GM11168 (cell line): ENCODE measurements at regions not wholly inside any gene's neighbourhood (a gene's known extent, or its start where the extent isn't known, plus 50 kb on each side); places are given as distances from the start of the nearest gene placed in this dataset.

Source experiments
- in situ Hi-C: fragments of 300-500 bp; cut with MboI; formaldehyde crosslinking; loops from one replicate; pipeline ENCODE4 v1.12.0; 2022; ENCODE audit warnings: low sequenced_read_pairs; ENCODE audit not compliant: unreplicated experiment

- in situ Hi-C loops: no loop called here
These were observed 344.7 kb downstream of the MN1 start for GRCh38 chr22:27456696-27457503.

DNA sequence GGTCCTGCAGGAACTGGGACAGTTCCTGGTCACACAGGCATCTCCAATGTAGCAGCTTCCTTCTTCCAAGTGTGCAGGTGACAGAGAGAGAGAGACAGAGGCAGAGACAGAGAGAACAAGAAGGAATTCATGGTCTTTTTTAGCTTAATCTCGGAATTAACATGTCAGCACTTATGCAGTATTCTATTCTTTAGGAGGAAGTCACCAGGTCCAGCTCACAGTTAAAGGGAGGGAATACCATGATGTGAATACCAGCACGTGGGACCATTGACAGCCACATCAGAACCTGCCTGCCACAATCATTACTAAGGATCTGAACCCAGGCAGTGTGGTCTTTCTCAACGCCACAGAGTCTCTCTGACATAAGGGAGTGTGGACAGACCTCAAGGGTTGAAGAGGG, 341.6 kb downstream of the MN1 start:
- in situ Hi-C loops: no loop called here

DNA sequence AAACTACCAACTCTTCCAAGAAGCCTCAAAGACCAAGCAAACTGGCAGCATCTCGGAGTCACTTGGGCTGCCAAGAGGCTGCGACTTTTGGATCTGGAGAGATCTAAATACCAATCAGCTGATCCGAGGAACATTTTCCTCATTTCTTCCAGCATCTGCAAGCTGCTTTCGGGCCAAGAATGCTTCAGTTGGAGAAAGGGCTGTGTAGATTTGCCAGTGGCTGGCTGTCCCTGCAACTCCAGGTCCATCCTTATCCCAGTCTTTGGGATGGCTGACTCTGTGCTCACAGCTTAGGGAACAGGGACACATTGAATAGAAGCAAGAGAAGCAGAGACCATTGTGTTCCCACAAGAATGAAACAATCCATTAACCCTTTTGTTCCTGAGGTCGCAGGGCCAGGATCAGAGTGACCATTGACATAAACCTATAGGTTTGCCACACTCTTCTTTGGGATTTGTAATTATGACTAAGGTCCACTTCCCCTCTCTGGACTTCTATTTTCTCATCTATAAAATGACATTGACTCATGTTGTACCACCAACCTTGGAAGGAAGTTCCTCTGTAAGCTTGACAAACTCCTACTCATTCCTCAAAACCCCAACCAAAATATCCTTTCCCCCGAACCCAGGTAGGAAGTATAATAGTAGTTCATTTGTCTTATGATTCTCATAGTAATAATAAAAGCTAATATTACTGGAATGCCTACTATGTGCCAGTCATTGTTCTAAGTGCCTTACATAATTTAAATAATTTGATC, 340.8 kb downstream of the MN1 start:
- in situ Hi-C loops: no loop called here

- in situ Hi-C loops: no loop called here
These were observed 340.1 kb downstream of the MN1 start for GRCh38 chr22:27461470-27461869.

GRCh38 chr22:27462190-27462589, 339.4 kb downstream of the MN1 start:
- in situ Hi-C loops: no loop called here

DNA sequence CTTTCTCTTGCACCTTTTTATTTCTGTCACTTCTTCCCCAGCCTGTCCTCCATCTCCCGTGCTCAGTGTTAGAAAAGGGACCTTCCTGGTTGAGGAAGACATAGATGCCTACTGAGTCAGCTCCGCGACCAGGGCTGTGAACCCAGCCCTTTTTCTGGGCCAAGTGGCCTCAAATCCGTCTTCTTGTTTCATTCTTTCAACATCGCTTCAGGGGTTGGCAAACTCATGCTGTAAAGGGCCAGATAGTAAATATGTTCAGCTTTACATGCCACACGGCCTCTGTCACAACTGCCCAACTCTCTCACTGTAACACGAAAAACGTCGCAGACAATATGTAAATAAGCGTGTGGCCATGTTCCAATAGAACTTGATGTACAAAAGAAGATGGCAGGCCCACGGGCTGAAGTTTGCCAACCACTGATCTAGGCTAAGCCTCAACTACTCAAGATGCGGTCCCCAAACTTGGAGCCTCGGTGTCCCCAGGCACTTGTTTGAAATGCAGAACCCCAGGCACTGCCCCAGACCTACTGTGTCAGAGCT, 338.4 kb downstream of the MN1 start:
- in situ Hi-C loops: no loop called here

GRCh38 chr22:27466229-27466628, 335.3 kb downstream of the MN1 start:
- in situ Hi-C loops: no loop called here

DNA sequence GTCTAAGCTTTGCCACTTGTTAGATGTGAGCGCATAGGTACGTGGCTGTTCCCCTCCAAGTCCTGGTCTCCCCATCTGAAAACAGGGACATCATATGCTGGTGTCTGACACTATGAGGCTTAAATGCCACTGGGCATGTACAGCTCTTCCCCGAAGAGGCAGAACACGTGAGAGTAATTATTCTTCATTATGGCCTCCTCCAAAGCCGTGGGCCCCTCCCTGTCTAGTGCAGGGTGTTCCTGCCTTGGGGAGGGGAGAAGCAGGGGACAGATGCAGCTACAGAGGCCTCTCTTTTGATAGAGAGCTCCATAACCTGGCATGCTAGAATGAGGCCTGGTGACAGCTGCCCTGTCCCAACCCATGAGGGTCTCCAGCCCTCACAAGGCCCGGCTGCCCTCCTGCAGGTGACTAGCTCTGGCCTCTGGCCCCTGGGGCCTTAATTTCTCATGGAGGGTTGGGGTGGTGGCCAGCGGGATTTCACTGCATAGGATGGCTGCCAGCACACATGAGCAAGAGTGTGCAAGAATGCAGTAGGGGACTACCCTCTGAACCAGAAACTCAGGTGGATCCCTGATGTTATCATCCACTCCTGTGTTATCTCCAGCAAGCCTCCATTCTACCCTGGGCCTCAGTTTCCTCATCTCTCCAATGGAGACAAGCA, 334.6 kb downstream of the MN1 start:
- in situ Hi-C loops: no loop called here

DNA sequence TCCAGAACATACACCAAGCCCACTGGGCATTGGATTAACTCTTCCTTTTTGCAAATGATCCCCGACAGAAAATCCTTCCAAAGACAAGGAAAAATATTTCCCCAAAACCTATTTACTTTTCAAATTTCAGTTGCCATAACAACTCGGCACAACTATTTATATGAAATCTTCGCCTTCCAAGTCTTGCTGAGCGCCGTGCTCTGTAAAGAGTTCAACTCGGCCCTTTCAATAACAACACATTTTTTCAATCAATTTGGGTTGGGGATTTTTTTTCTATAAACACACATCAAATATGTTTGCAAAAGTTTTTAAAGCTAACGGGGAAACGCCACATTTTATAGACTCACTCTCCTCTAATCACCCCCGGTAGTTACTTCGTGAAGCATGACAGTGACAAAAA, 333.8 kb downstream of the MN1 start:
- in situ Hi-C loops: no loop called here

GRCh38 chr22:27468712-27469111, 332.8 kb downstream of the MN1 start:
- in situ Hi-C loops: no loop called here

DNA sequence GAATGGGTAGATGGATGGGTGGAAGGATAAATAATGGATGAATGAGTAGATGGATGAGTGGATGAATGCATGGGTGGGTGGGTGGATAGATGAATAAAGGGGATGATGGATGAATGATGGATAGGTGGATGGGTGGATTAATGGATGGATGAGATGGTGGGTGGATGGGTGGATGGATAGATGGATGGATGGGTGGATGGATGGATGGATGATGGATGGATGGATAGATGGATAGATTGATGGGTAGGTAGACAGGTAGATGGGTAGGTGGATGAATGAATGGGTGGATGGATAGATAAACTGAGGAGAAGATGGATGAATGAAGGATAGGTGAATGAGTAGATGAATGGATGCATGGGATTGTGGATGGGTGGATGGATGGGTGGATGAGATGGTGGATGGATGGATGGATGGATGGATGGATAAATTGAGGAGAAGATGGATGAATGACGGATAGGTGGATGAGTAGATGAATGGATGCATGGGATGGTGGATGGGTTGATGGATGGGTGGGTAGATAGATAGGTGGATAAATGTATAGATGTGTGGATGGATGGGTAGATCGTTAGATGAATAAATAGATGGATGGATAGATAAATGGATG, 331.3 kb downstream of the MN1 start:
- in situ Hi-C loops: no loop called here

DNA sequence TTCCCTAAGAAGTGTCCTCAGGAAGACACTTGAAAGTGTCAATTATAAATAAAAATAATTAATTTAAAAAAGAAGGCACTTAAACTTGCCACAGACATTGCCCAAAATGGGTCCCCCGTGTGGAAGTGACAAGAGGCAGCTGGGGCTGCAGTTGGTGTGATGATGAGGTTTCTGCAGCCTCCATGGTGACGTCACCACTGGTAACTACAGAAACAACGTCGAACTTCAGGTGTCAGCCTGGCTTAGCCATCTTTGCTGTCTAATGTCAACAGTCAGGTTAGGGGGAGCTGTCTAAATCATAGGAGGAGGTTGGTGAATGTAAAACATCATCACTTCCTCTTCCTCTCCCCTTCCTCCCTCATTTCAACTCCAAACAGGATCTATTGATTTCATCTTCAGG, 328.6 kb downstream of the MN1 start:
- in situ Hi-C loops: no loop called here

GRCh38 chr22:27473533-27473932, 328.0 kb downstream of the MN1 start:
- in situ Hi-C loops: no loop called here

DNA sequence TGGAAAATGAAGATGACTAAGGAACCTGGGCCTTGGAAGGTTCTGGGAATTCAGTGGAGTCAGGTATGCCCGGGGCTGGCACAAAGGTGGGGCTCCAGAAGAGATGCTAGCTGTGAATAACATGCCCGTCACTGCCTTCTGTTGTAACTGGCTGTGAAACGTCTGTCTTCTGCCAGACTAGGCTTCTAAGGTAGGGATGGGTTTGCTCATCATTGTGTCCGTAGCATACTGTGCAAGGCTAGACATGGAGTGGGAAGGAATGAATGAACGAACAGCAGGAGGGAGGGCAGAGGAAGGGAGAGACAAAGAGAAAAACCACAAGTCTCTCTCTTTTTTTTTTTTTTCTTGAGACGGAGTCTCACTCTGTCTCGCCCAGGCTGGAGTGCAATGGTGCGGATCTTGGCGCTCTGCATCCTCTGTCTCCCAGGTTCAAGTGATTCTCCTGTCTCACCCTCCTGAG, 327.4 kb downstream of the MN1 start:
- in situ Hi-C loops: no loop called here

- in situ Hi-C loops: no loop called here
These were observed 326.6 kb downstream of the MN1 start for GRCh38 chr22:27474711-27475547.

DNA sequence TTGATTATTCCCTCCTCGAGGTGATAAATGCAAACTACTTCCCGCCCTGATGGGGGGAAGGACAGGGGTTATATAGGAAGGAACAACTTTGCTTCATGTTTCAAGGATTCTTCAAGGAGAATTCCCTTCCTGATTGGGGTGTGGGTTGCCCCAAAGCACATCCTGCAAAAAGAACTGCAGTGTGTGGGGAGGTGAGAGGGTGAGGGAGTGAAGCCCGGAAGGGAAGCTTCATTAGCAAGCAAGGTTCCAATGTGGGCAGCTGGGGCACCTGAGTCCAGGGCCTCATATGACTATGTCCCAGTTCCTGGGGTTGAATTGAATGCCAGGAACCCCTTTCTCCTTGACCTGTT, 326.0 kb downstream of the MN1 start:
- in situ Hi-C loops: no loop called here

DNA sequence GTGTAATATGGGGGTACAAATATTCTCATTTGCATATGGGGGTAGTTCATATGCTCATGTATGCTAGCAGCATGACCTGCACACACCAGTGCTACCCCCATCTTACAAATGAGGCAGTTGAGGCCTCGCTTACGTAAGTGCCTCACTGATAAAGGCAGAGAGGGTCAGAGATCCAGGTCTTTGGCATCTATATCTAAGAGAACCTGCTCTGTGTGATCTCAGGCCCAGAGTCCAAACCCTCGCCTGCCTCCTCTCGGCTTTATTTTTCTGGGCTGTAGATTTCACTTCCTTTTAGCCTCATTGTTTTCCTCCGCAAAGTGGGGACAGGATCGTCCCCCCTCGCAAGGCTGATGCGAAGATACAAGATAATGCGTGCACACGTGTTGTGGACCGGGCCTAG, 325.2 kb downstream of the MN1 start:
- in situ Hi-C loops: no loop called here

- in situ Hi-C loops: no loop called here
These were observed 324.8 kb downstream of the MN1 start for GRCh38 chr22:27476729-27477128.

- in situ Hi-C loops: no loop called here
These were observed 324.4 kb downstream of the MN1 start for GRCh38 chr22:27477171-27477570.

DNA sequence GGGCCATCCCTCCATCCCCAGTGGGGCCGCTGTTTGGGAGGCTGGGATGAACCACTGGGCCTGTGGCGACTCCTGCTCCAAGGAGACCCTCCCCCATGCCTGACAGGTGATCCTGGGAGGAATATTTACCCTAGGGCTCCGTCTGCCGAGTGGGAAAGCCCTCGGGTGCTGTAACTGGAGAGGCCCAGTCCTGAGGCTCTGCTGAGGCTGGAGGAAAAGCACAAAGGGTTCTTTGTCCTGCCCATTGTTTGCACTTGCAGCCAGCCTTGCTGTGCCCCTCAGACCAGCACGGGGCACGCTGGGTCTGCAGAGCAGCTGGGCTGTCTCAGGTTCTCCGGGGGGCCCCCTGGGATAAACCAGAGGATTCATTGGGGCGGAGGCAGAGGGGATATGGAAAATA, 321.1 kb downstream of the MN1 start:
- in situ Hi-C loops: no loop called here
